ENCODE measurements at regions not wholly inside any gene's neighbourhood (a gene's known extent, or its start where the extent isn't known, plus 50 kb on each side); places are given as distances from the start of the nearest gene placed in this dataset.

DNA sequence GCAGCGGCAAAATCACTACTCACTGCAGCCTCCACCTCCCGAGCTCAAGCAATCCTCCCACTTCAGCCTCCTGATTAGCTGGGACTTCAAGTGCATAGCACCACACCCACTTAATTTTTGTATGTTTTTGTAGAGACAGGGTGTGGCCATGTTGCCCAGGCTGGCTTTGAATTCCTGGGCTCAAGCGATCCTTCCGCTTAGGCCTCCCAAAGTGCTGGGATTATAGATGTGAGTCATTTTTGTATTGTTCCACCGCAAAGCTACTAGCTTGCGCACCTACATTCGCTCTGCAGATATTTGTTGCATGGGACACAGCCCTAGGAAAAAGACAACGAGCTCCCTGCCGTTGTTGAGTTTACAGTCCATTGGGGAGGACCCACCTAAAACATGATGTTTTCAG lies 173.5 kb upstream of the AGAP1 start:
- TF ChIP-seq POLR2A (IDR thresholded peaks at IDR 0.05; ENCODE audit: low read depth, low read length) (no peak), POLR2AphosphoS5 (IDR thresholded peaks at IDR 0.05; ENCODE audit: low read depth, low read length) (no peak)

All from GM12891 (cell line).